ENCODE measurements at regions not wholly inside any gene's neighbourhood (a gene's known extent, or its start where the extent isn't known, plus 50 kb on each side); places are given as distances from the start of the nearest gene placed in this dataset.

GRCh38 chr11:20250644-20251247 is 90.5 kb upstream of the DBX1 start:
- DNase-seq (no peak), ATAC-seq (no peak)
- Histone ChIP-seq H3K4me1 (ENCODE audit: control insufficient read depth, insufficient read depth, low read length) (no peaks in the 10 kb centered on the region), H3K27me3 (ENCODE audit: control insufficient read depth, insufficient read depth, low read length) (no peaks in the 10 kb centered on the region), H3K4me3 (ENCODE audit: low read length) (no peak overlapping the region), H3K36me3 (ENCODE audit: control insufficient read depth, insufficient read depth, low read length) (no peaks in the 10 kb centered on the region), H3K27ac (ENCODE audit: low read length) (no peak overlapping the region), H3K9me3 (ENCODE audit: control insufficient read depth, insufficient read depth, low read length) (no peaks in the 10 kb centered on the region)
- H3K4me3 Mint-ChIP-seq: no peak overlapping the region
- H3K4me1 Mint-ChIP-seq: no peaks in the 10 kb centered on the region
- no peaks in the 10 kb centered on the region for H3K36me3 Mint-ChIP-seq
- no peaks in the 10 kb centered on the region for H3K9me3 Mint-ChIP-seq
- 82% methylated on average over 3 of the region's 3 CpGs for WGBS (ENCODE audit: insufficient coverage)
- intact Hi-C loops (cut with micrococcal nuclease): no loop called here
- TF ChIP-seq CTCF (IDR thresholded peaks at IDR 0.05): no peak
- H3K27ac Mint-ChIP-seq: no peak overlapping the region
- H3K27me3 Mint-ChIP-seq (ENCODE audit: low read depth in 2 of 2): peaks cover 14 to 28% of the 10 kb centered on the region in 2 donors

- no peak overlapping the region for H3K27ac Mint-ChIP-seq
- Histone ChIP-seq H3K4me1 (ENCODE audit: control insufficient read depth, insufficient read depth, low read length) (no peaks in the 10 kb centered on the region), H3K36me3 (ENCODE audit: control insufficient read depth, insufficient read depth, low read length) (no peaks in the 10 kb centered on the region), H3K9me3 (ENCODE audit: control insufficient read depth, insufficient read depth, low read length) (no peaks in the 10 kb centered on the region), H3K27ac (ENCODE audit: low read length) (no peak overlapping the region), H3K4me3 (ENCODE audit: low read length) (no peak overlapping the region), H3K27me3 (ENCODE audit: control insufficient read depth, insufficient read depth, low read length) (no peaks in the 10 kb centered on the region)
- H3K36me3 Mint-ChIP-seq: no peaks in the 10 kb centered on the region
- no peaks in the 10 kb centered on the region for H3K4me1 Mint-ChIP-seq
- no peak for TF ChIP-seq CTCF (IDR thresholded peaks at IDR 0.05)
- 83% methylated on average over 1 of the region's 3 CpGs for WGBS (ENCODE audit: insufficient coverage)
- H3K4me3 Mint-ChIP-seq: no peak overlapping the region
- no peak for DNase-seq
- intact Hi-C loops (cut with micrococcal nuclease): no loop called here
- H3K27me3 Mint-ChIP-seq (ENCODE audit: low read depth in 2 of 2): peaks cover 14 to 28% of the 10 kb centered on the region in 2 donors
- no peaks in the 10 kb centered on the region for H3K9me3 Mint-ChIP-seq
- no peak for ATAC-seq
These were observed 89.5 kb upstream of the DBX1 start for GRCh38 chr11:20249796-20250195.

GRCh38 chr11:20249378-20249777 is 89.1 kb upstream of the DBX1 start:
- 86% methylated on average over 5 of the region's 5 CpGs for WGBS (ENCODE audit: insufficient coverage)
- H3K4me3 ChIP-seq (ENCODE audit: low read length): no peak overlapping the region
- H3K9me3 ChIP-seq (ENCODE audit: control insufficient read depth, insufficient read depth, low read length): no peaks in the 10 kb centered on the region
- no peak overlapping the region for H3K27ac ChIP-seq (ENCODE audit: low read length)
- H3K9me3 Mint-ChIP-seq: no peaks in the 10 kb centered on the region
- TF ChIP-seq CTCF (IDR thresholded peaks at IDR 0.05): no peak
- H3K27ac Mint-ChIP-seq: no peak overlapping the region
- H3K4me1 ChIP-seq (ENCODE audit: control insufficient read depth, insufficient read depth, low read length): no peaks in the 10 kb centered on the region
- H3K4me3 Mint-ChIP-seq: no peak overlapping the region
- H3K4me1 Mint-ChIP-seq: no peaks in the 10 kb centered on the region
- ATAC-seq (no peak), DNase-seq (no peak)
- H3K27me3 ChIP-seq (ENCODE audit: control insufficient read depth, insufficient read depth, low read length): no peaks in the 10 kb centered on the region
- intact Hi-C loops (cut with micrococcal nuclease): no loop called here
- no peaks in the 10 kb centered on the region for H3K36me3 ChIP-seq (ENCODE audit: control insufficient read depth, insufficient read depth, low read length)
- H3K27me3 Mint-ChIP-seq (ENCODE audit: low read depth in 2 of 2): peaks cover 14 to 28% of the 10 kb centered on the region in 2 donors
- H3K36me3 Mint-ChIP-seq: no peaks in the 10 kb centered on the region

GRCh38 chr11:20248871-20249270 is 88.6 kb upstream of the DBX1 start:
- H3K4me3 ChIP-seq (ENCODE audit: low read length): no peak overlapping the region
- H3K27me3 ChIP-seq (ENCODE audit: control insufficient read depth, insufficient read depth, low read length): no peaks in the 10 kb centered on the region
- H3K9me3 Mint-ChIP-seq: no peaks in the 10 kb centered on the region
- 79% methylated on average over 1 of the region's 2 CpGs for WGBS (ENCODE audit: insufficient coverage)
- no peaks in the 10 kb centered on the region for H3K36me3 ChIP-seq (ENCODE audit: control insufficient read depth, insufficient read depth, low read length)
- H3K27ac ChIP-seq (ENCODE audit: low read length): no peak overlapping the region
- H3K36me3 Mint-ChIP-seq: no peaks in the 10 kb centered on the region
- no peaks in the 10 kb centered on the region for H3K4me1 Mint-ChIP-seq
- H3K4me1 ChIP-seq (ENCODE audit: control insufficient read depth, insufficient read depth, low read length): no peaks in the 10 kb centered on the region
- H3K27me3 Mint-ChIP-seq (ENCODE audit: low read depth in 2 of 2): peaks cover 12 to 28% of the 10 kb centered on the region in 2 donors
- no peak for TF ChIP-seq CTCF (IDR thresholded peaks at IDR 0.05)
- no peak overlapping the region for H3K27ac Mint-ChIP-seq
- DNase-seq (no peak), ATAC-seq (no peak)
- H3K4me3 Mint-ChIP-seq: no peak overlapping the region
- intact Hi-C loops (cut with micrococcal nuclease): no loop called here
- no peaks in the 10 kb centered on the region for H3K9me3 ChIP-seq (ENCODE audit: control insufficient read depth, insufficient read depth, low read length)
